Transverse colon (tissue), 4 donors: ENCODE measurements at regions not wholly inside any gene's neighbourhood (a gene's known extent, or its start where the extent isn't known, plus 50 kb on each side); places are given as distances from the start of the nearest gene placed in this dataset.

Experiments
- DNase-seq: peaks from one replicate; pipeline ENCODE4 v3.0.0-alpha.2; 2019
- H3K27ac ChIP-seq, 4 donors: fragments of 200-600 bp; sonication (generic); 2 replicates each; pipeline ENCODE4 v1.5.1; 2016 to 2018; ENCODE audit warnings: inconsistent platforms in 4 of 4
- H3K27me3 ChIP-seq: fragments of 200-600 bp; sonication (generic); 2 replicates; pipeline ENCODE4 v1.5.1; 2017; ENCODE audit warnings: inconsistent platforms
- H3K36me3 ChIP-seq, 4 donors: fragments of 200-600 bp; sonication (generic); 2 replicates each; pipeline ENCODE4 v1.5.1; 2017 to 2019; ENCODE audit warnings: inconsistent platforms in 4 of 4
- H3K4me1 ChIP-seq, 4 donors: fragments of 200-600 bp; sonication (generic); 2 replicates each; pipeline ENCODE4 v1.5.1; 2017 to 2020; ENCODE audit warnings: inconsistent platforms in 4 of 4
- H3K4me3 ChIP-seq, 4 donors: fragments of 200-600 bp; sonication (generic); 1 replicate in 1 of 4; 2 replicates in 3 of 4; pipeline versions ENCODE4 v1.5.1 to v1.6.1; 2017 to 2019; ENCODE audit warnings: inconsistent platforms in 4 of 4
- H3K9me3 ChIP-seq, 2 donors: fragments of 200-600 bp; sonication (generic); 2 replicates each; pipeline ENCODE4 v1.5.1; 2017 to 2019; ENCODE audit warnings: inconsistent platforms in 2 of 2
- CTCF ChIP-seq, 5 experiments: fragments of 200-600 bp in 3 of 5; fragments of 450-650 bp in 2 of 5; sonication (generic) in 3 of 5; IDR thresholded peaks; 1 replicate in 2 of 5; 2 replicates in 3 of 5; pipeline ENCODE4 v1.5.1; 2016 to 2017; ENCODE audit warnings: antibody characterized with exemption in 5 of 5, inconsistent platforms in 3 of 5, mild to moderate bottlenecking in 2 of 5, moderate library complexity in 1 of 5
- EP300 ChIP-seq: sonication (generic); formaldehyde crosslinking; IDR thresholded peaks from one replicate; pipeline ENCODE4 v1.6.1; 2017; ENCODE audit warnings: antibody characterized with exemption, low read depth
- POLR2A ChIP-seq: fragments of 450-650 bp; IDR thresholded peaks from one replicate; pipeline ENCODE4 v1.6.1; 2016; ENCODE audit warnings: antibody characterized with exemption, mild to moderate bottlenecking, moderate library complexity
- POLR2AphosphoS5 ChIP-seq, 3 donors: sonication (generic); formaldehyde crosslinking; IDR thresholded peaks; one replicate each; pipeline ENCODE4 v1.6.1; 2016; ENCODE audit warnings: antibody characterized with exemption in 3 of 3
- WGBS, 2 donors: methylation state at CpG; one replicate each; pipeline ENCODE4 v1.1.5; 2018; ENCODE audit warnings: low coverage in 1 of 2; 5-methylcytosine and 5-hydroxymethylcytosine counted together
- in situ Hi-C, 4 donors: fragments of 200-750 bp; cut with MboI; loops; one replicate each; pipeline versions ENCODE4 v1.15.0 to v1.15.1; 2017; ENCODE audit warnings: low sequenced_read_pairs in 3 of 4, low pct_ligation_motif_present in 1 of 4, low pct_unique_long_range_greater_than_20kb in 1 of 4
- intact Hi-C: fragments of 100-400 bp; cut with DNase I; formaldehyde crosslinking; loops from one replicate; pipeline ENCODE4 v1.15.1; 2023; ENCODE audit warnings: low total_unique reads

- intact Hi-C loops = no loop called here
- no peaks in the 10 kb centered on the region for H3K27me3 ChIP-seq
- no peaks in the 10 kb centered on the region for H3K36me3 ChIP-seq
- H3K27ac ChIP-seq = no peak overlapping the region
- no peak for DNase-seq
- H3K4me3 ChIP-seq = no peak overlapping the region
- in situ Hi-C loops = no loop called here
- 78% methylated on average over 5 of the region's 5 CpGs; no CpG with 5 or more reads in 1 of the 2 donors for WGBS, 2 donors
- no peaks in the 10 kb centered on the region for H3K9me3 ChIP-seq
- H3K4me1 ChIP-seq = peaks cover 0 to 14% (median 3%) of the 10 kb centered on the region in 4 donors
- no peak for TF ChIP-seq POLR2A
- TF ChIP-seq POLR2AphosphoS5 (IDR thresholded peaks at IDR 0.05) = no peak
- no peak for TF ChIP-seq EP300
- no peak for TF ChIP-seq CTCF (IDR thresholded peaks at IDR 0.05)
Observed at GRCh38 chr15:88400084-88400483, 67.1 kb downstream of the MRPL46 start.

- in situ Hi-C loops = no loop called here
- 98% methylated on average over 9 of the region's 9 CpGs; no CpG with 5 or more reads in 1 of the 2 donors for WGBS, 2 donors
- intact Hi-C loops = no loop called here
- peaks cover 0 to 19% (median 3%) of the 10 kb centered on the region in 4 donors for H3K4me1 ChIP-seq
- no peak overlapping the region for H3K4me3 ChIP-seq
- no peaks in the 10 kb centered on the region for H3K27me3 ChIP-seq
- DNase-seq = no peak
- no peak overlapping the region for H3K27ac ChIP-seq
- no peaks in the 10 kb centered on the region for H3K36me3 ChIP-seq
- no peaks in the 10 kb centered on the region for H3K9me3 ChIP-seq
- TF ChIP-seq EP300 = no peak
- no peak for TF ChIP-seq POLR2A
- TF ChIP-seq CTCF (IDR thresholded peaks at IDR 0.05) = no peak
- TF ChIP-seq POLR2AphosphoS5 (IDR thresholded peaks at IDR 0.05) = no peak
Observed at GRCh38 chr15:88399021-88399685, 68.0 kb downstream of the MRPL46 start.

GRCh38 chr15:88398011-88398410 is 69.2 kb downstream of the MRPL46 start:
- Histone ChIP-seq H3K9me3 (no peaks in the 10 kb centered on the region), H3K4me1 (peaks cover 0 to 25% (median 3%) of the 10 kb centered on the region in 4 donors), H3K4me3 (no peak overlapping the region), H3K27ac (no peak overlapping the region), H3K36me3 (no peaks in the 10 kb centered on the region), H3K27me3 (no peaks in the 10 kb centered on the region)
- in situ Hi-C loops = no loop called here
- intact Hi-C loops = no loop called here
- TF ChIP-seq CTCF (IDR thresholded peaks at IDR 0.05) = no peak
- TF ChIP-seq EP300 = no peak
- no peak for TF ChIP-seq POLR2A
- TF ChIP-seq POLR2AphosphoS5 (IDR thresholded peaks at IDR 0.05) = no peak
- no peak for DNase-seq
- 100% methylated on average over 1 of the region's 1 CpG; no CpG with 5 or more reads in 1 of the 2 donors for WGBS, 2 donors

GRCh38 chr15:88397506-88397905 is 69.7 kb downstream of the MRPL46 start:
- DNase-seq = no peak
- in situ Hi-C loops = no loop called here
- Histone ChIP-seq H3K9me3 (no peaks in the 10 kb centered on the region), H3K27ac (no peak overlapping the region), H3K27me3 (no peaks in the 10 kb centered on the region), H3K4me1 (peaks cover 0 to 25% (median 3%) of the 10 kb centered on the region in 4 donors), H3K36me3 (no peaks in the 10 kb centered on the region), H3K4me3 (no peak overlapping the region)
- no peak for TF ChIP-seq CTCF (IDR thresholded peaks at IDR 0.05)
- TF ChIP-seq POLR2A = no peak
- no peak for TF ChIP-seq POLR2AphosphoS5 (IDR thresholded peaks at IDR 0.05)
- TF ChIP-seq EP300 = no peak
- intact Hi-C loops = no loop called here
- 87% methylated on average over 6 of the region's 6 CpGs; no CpG with 5 or more reads in 1 of the 2 donors for WGBS, 2 donors
